ENCODE measurements at regions not wholly inside any gene's neighbourhood (a gene's known extent, or its start where the extent isn't known, plus 50 kb on each side); places are given as distances from the start of the nearest gene placed in this dataset.

DNA sequence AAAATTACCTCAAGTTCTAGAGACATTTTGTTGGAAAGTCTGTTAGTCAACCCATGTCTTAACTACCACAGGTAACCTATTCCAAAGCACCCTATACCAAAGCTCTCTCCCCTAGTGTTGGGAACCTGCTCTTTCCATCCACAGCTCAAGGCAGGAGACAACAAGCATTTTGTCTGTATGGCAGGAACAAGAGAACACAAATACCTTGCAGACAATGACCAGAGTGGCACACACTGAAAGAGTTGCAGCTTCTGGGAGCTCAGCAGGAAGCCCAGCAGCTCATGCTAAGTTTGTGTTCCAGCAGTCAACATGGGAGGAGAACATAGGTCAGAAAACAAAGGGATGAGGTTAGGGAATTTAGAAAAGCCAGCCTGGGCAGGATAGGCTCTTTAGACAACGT, 300.8 kb downstream of the HHIPL2 start:
- TF ChIP-seq, protein P1, sequence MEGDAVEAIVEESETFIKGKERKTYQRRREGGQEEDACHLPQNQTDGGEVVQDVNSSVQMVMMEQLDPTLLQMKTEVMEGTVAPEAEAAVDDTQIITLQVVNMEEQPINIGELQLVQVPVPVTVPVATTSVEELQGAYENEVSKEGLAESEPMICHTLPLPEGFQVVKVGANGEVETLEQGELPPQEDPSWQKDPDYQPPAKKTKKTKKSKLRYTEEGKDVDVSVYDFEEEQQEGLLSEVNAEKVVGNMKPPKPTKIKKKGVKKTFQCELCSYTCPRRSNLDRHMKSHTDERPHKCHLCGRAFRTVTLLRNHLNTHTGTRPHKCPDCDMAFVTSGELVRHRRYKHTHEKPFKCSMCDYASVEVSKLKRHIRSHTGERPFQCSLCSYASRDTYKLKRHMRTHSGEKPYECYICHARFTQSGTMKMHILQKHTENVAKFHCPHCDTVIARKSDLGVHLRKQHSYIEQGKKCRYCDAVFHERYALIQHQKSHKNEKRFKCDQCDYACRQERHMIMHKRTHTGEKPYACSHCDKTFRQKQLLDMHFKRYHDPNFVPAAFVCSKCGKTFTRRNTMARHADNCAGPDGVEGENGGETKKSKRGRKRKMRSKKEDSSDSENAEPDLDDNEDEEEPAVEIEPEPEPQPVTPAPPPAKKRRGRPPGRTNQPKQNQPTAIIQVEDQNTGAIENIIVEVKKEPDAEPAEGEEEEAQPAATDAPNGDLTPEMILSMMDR (IDR thresholded peaks at IDR 0.05; ENCODE audit: low read depth, low read length), result no peak
- no peak for TF ChIP-seq EZH2phosphoT487 (IDR thresholded peaks at IDR 0.05; ENCODE audit: low read depth)
